NCI-H524 treated with DMSO at 0.1 percent for 48 hours (cell line): ENCODE measurements at regions not wholly inside any gene's neighbourhood (a gene's known extent, or its start where the extent isn't known, plus 50 kb on each side); places are given as distances from the start of the nearest gene placed in this dataset.
"Not testable (repeated sequence)": the region's sequence is repeated elsewhere in the genome, so short reads cannot be mapped to it uniquely, and the experiment has no call there.

ENCODE experiments used
- DNase-seq: peaks from one replicate; lab custom pipeline; 2025; lab: John Stamatoyannopoulos, UW

GRCh38 chr14:82587226-82587625 is 1053.6 kb upstream of the SEL1L start:
- no peak for DNase-seq

DNA sequence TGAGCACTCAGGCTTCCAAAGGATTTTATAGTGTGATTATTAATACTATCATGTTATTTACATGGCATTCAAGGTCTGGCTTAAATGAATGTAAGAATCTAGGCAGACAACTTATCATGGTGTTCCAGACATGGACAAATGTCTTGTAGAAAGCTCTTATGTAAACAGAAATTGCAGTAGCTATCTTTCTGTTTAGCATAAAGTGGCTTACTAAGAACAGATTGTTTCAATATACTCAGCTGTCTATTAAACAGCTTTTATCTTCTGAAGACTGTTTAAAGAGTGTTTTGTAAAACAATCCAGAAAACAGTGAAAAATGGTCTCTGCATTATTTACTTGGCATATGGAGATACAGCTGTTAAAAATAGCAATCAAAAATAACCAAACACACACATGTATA is 1061.8 kb upstream of the SEL1L start:
- no peak for DNase-seq

DNA sequence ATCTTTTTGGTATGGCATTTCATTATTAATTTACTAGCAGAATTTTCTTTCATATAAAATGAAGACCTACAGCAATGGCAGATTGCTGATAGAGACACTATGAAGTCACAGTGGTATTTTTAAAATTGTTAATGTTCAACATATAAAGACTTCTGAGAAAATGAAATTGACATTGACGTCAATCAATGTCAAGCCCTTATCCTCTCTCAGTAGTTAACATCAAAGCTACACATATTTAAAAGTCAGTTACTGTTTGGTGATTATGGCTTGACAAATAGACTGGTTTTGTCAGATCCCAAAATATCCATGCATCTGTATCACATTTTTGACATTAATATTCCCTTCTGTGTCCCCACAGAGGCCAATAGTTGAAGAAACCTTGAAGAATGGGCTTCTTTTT is 1069.1 kb upstream of the SEL1L start:
- DNase-seq: no peak

GRCh38 chr14:82604819-82605218 is 1071.2 kb upstream of the SEL1L start:
- no peak for DNase-seq

DNA sequence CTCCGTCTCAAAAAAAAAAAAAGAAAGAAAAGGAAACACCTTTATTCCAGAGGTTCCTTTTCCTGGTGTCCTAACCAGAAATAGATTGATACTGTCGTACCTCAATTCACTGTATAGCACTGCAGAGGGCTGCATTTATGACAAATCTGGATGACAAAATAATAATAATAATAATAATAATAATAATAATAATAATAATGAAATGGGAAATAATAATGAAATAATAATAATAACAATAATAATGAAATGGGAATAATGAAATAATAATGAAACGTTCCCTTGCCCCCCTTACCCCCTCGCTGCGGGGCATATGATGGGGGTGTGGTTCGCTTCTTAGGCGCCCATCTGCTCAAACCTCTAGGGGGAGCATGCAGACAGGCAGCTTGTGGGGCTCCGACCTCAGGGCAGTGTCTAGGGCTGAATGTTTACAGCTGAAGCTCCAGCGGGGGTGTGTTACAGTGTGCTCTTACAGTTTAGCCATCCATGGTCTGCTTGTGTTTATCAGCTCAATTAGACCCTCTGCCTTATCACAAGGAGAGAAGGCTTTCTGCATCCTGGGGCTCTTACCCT is 1088.3 kb upstream of the SEL1L start:
- no peak for DNase-seq

DNA sequence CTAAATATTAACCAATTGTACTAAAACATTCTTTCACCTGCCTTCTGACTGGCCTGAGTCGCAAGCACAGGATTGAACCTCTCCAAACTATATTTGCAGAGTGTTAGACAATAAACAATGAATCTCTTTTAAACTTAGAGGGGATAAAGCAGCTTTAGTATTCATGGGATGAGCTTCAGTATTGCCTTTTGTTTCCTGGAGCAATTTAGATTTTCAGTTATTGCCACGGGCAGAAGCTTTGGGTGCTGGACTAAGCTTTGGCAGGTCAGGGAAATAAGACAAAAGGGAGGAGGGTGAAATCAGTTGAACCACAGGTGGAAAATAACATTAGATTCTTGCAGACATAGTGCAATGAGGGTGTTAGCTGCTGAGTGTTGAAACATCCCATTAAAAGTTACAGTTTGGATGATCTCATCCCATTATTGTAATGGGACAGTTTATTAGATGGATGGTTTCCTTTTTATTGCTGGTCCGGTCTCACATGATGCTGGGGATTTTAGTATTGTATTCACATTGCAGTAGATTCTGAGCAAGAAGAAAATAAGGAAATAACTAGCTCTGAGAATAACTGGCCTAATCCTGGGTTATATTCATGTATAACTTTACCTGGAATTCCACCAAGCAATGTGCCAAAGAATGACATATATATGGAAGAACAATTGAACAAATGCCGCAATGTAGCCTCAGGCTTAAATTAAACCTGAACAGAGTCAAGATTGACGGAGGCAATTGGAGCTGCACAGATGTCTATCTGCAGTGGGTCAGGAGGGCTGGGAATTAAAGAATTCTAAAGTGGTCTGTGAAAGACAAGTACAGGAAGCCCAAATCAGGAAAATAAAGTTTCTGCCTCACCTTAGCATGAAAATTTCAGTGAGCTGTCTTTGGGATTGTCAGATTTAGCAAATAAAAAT is 1092.8 kb upstream of the SEL1L start:
- no peak for DNase-seq

DNA sequence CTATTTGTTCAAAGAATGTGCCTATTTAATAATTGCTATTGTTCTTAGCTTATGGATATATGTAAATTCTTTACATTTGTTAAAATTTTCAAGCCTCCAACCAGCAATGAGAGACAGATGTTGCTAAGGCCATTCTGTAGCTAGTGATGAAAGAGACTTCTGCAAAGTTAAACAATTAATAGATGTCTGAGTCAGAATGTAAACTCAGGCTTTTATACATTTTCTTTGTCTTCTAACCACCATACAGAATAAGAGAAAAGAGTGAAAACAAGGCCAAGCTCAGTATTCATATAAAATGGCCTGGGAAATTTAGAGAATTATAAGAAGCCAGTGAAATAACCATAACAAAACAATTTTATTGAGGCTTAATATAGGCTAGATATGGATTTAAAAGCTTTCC is 1102.3 kb upstream of the SEL1L start:
- no peak for DNase-seq

GRCh38 chr14:82636426-82636825 is 1102.8 kb upstream of the SEL1L start:
- peak; percentile 17 for DNase-seq

DNA sequence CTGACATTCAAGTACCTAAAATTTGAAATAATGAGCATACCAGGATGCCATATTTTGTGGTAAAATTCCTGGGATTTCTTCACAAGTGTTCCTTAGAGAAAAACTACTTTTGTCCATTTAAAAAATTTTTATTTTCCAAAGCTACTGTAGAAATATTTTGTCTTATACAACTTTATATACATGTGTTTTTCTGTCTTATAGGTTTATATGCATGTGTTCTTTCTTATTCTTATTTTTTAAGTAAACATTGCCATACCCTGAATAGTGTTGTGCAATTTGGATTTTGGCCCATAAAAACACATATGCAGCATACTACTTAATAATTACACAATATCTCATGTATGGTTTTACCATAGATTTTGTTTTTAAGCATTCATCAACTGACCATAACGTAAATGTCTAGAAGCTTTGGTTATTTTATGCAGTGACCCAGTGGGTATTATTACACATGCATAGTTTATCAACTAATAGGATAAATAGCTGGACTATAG is 1107.4 kb upstream of the SEL1L start:
- DNase-seq: no peak

GRCh38 chr14:82642425-82642824 is 1108.8 kb upstream of the SEL1L start:
- DNase-seq: no peak

GRCh38 chr14:82647088-82647810 is 1113.6 kb upstream of the SEL1L start:
- no peak for DNase-seq

GRCh38 chr14:82655770-82656169 is 1122.1 kb upstream of the SEL1L start:
- no peak for DNase-seq

- DNase-seq: no peak
Measured at GRCh38 chr14:82657186-82657675, 1123.6 kb upstream of the SEL1L start.

GRCh38 chr14:82661258-82661657 is 1127.6 kb upstream of the SEL1L start:
- DNase-seq: no peak

DNA sequence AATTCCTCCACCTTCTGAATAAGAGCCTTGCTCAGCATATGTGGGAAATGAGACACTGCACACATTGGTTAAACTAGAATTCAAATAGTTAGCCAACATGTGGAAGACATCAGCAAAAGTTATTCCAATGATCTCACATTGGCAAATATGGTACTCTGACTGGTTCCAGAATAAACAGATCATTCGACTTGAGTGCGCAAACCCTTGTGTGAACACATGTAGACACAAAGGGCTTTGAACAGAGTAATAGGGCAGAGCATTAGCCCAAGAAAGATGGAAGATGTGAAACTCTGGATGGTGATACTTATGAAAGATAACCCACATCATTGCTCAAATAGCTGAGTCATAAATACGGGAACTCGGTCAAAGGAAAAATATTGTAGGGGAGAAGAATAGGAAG is 1133.4 kb upstream of the SEL1L start:
- no peak for DNase-seq

- no peak for DNase-seq
Measured at GRCh38 chr14:82667501-82667900, 1133.8 kb upstream of the SEL1L start.

DNA sequence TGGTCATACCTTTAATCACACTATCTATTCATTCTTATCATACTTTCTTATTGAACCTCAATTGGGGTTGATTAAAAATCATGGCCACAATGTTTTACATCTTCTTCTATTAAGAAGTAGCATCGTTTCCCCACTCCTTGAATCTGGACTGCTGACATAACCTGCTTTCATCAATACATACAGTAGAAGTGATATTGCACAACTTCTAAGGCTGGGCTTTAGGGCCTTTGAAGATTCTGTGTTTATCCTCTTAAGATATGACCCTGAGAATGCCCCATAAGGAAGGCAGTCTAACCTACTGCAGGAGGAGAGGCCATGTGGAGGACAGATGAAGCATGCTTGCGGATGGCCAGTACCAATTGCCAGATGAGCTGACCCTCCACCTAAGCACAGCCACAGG is 1142.8 kb upstream of the SEL1L start:
- DNase-seq: no peak

DNA sequence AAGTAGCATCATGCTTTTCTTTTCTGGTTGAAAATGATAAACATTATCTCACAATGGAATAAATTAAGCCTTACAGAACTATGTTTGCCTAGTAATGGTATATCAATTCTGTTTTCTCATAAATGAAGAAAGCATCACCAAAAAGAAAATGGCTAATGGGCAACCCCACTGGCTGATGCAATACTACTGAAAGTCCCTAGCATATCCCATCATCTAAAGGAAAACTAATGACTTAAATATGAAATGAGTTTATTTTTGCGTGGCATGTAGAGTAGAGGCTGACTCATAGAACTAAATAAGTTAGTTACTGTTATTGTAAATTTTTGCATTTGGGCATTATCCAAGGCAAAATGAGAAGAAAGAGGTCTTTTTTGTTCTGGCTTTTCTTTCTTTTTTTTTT is 1156.3 kb upstream of the SEL1L start:
- DNase-seq: no peak

DNA sequence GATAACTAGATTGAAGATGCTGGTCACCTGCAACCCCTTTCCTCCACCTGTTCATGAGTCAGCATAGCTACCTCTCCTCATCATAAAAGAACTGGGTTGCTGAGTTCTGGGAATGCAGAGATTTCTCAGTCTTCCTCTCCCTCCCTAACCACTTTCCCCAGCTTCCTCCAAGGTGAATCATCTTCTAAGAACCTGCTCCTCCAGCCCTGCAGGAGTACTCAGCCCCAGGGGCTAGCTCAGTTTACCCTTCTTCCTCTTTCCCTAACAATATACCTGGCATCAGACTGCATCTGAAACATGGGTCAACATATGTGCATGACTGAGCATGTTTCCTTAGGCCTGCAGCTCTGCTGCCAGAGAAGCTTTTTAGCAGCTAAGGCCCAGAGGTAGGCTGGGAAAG is 1157.5 kb upstream of the SEL1L start:
- not testable (repeated sequence) for DNase-seq

DNA sequence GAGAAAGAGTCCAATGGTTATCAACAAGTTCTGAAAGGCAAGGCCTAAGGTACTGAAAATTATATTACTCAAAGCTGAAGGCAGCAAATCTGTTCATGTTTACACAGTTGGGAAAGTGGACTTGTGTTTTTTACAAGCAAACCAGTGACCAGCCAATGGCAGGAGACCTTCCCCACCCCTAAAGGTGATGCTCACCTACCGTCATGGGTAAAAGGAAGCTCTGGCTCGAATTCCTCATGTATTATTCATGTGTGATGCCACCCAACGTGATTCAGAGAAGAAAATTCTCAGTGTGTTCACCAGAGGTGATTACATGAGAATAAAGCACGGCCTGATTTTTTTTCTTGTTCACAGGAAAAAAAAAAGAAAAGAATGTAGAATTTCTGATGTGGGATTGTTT is 1161.2 kb upstream of the SEL1L start:
- DNase-seq: no peak

DNA sequence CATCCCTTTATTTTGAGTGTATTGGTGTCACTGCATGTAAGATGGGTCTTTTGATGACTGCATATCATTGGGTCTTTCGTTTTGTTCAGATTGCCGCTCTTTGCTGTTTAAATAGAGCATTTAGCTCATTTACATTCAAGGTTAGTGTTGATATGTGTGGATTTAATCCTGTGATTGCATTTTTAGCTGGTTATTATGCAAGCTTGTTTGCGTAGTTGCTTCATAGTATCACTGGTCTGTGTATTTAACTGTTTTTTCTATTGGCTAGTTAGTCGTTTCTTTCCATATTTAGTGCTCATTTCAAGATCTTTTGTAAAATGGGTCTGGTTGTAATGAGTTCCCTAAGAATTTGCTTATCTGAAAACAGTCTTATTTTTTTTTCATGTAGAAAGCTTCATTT is 1170.6 kb upstream of the SEL1L start:
- no peak for DNase-seq

DNA sequence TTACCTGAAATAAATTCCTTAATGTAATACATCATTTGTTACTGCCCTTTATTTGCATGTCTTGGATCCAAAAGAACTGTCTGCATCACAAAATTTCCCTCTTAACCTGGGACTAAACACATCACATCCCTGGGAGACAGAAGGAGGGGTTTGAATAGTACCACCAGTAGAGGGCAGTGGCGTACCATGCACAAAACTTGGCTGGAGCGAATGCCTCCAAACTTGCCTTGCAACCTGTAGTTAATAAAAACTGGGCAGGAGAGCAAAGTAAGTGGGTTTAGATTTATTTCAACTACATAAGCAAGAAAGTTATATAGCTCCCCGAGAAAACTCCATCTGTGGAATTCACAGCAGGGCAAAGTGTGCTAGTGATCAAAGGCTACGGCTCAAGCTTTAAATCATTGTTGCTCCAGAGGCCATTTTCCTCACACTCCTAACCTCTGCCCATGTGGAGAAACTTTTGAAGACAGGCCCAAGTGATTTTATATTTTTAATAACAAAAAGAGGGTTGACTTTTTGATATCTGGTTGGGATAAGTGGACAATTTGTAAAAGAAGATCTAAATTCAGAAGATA is 1176.7 kb upstream of the SEL1L start:
- DNase-seq: no peak
